ENCODE measurements at regions not wholly inside any gene's neighbourhood (a gene's known extent, or its start where the extent isn't known, plus 50 kb on each side); places are given as distances from the start of the nearest gene placed in this dataset.

DNA sequence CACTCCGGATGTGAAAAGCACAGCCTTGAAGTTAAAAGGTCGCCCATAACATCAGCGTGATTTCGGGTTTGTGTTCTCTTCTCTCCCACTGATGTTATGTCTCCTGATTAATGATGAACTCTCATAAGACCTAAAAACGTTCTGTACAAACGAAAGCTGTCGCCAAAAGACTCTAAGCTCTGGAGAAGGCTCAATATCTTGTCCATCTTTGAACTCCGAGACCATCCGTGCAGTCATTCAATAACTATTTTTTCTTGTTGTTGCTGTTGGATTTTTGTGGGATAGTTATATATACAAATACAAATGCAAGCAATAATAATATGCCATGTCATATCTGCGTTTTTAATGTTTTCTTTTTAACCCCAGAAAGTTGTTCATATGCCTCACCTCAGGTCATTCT, 291.8 kb upstream of the MARCKS start:
- Histone ChIP-seq H3K36me3 (ENCODE audit: control insufficient read depth, insufficient read depth, low read length) (no peaks in the 10 kb centered on the region), H3K27me3 (ENCODE audit: control insufficient read depth, insufficient read depth, low read length) (no peaks in the 10 kb centered on the region), H3K4me3 (ENCODE audit: low read depth, low read length) (peak overlapping the region; percentile 3)
- TF ChIP-seq, protein P1, sequence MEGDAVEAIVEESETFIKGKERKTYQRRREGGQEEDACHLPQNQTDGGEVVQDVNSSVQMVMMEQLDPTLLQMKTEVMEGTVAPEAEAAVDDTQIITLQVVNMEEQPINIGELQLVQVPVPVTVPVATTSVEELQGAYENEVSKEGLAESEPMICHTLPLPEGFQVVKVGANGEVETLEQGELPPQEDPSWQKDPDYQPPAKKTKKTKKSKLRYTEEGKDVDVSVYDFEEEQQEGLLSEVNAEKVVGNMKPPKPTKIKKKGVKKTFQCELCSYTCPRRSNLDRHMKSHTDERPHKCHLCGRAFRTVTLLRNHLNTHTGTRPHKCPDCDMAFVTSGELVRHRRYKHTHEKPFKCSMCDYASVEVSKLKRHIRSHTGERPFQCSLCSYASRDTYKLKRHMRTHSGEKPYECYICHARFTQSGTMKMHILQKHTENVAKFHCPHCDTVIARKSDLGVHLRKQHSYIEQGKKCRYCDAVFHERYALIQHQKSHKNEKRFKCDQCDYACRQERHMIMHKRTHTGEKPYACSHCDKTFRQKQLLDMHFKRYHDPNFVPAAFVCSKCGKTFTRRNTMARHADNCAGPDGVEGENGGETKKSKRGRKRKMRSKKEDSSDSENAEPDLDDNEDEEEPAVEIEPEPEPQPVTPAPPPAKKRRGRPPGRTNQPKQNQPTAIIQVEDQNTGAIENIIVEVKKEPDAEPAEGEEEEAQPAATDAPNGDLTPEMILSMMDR (IDR thresholded peaks at IDR 0.05; ENCODE audit: insufficient read depth, low read depth, low read length), result no peak
- no peak for DNase-seq (ENCODE audit: low read depth)
- ChIA-PET CTCF (no interaction called here), POLR2A (no interaction called here)

DNA sequence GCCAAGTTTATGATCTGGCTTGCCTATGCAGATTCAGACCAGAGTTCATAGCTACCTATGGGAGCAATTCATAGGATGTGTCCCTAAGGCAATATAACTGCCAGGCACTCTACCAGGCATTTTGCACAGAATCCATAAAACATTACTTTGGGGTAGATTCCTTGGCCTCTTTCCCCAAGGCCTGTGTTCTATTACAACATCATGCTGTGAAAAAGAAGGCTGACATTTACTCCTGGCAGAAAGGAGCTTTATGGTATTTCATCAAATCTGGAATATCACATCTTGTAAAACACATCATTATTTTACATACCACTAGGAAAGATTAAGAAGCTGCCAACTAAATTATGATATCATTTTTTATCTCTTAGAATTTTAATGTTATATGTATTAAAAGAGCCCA, 287.0 kb upstream of the MARCKS start:
- DNase-seq (ENCODE audit: low read depth), result no peak
- TF ChIP-seq, protein P1 (IDR thresholded peaks at IDR 0.05; ENCODE audit: insufficient read depth, low read depth, low read length), result no peak
- POLR2A ChIA-PET, result interaction anchor here (1.1 kb wide), 1 partner anchor 289 kb away, joined by 3 read pairs; no protein-coding TSS in a partner anchor
- Histone ChIP-seq H3K36me3 (ENCODE audit: control insufficient read depth, insufficient read depth, low read length) (no peaks in the 10 kb centered on the region), H3K4me3 (ENCODE audit: low read depth, low read length) (no peak overlapping the region), H3K27me3 (ENCODE audit: control insufficient read depth, insufficient read depth, low read length) (no peaks in the 10 kb centered on the region)
- CTCF ChIA-PET, result interaction anchor here (0.6 to 0.9 kb wide), 2 partner anchors 17 to 218 kb away, joined by 3 read pairs; no protein-coding TSS in a partner anchor

DNA sequence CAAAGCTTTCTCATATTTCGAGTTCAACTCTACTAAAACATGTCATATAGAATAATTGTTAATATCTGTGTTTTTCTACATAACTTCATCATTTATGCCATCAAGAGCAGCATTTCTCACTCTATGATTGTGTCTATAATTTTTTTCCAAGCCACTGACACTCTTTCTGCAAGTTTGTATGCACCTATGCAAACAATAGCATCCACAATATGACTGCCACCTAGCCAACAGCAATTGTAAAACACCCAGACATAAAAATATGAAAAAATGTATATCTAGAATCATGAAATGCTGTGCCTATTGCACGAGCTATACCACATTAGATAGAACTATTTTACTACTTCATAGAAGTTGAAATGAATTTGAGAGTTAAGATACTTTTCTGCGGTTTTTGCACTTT, 286.5 kb upstream of the MARCKS start:
- Histone ChIP-seq H3K27me3 (ENCODE audit: control insufficient read depth, insufficient read depth, low read length) (no peaks in the 10 kb centered on the region), H3K36me3 (ENCODE audit: control insufficient read depth, insufficient read depth, low read length) (no peaks in the 10 kb centered on the region), H3K4me3 (ENCODE audit: low read depth, low read length) (no peak overlapping the region)
- CTCF ChIA-PET, result interaction anchor here (0.9 kb wide), 1 partner anchor 219 kb away, joined by 3 read pairs; no protein-coding TSS in a partner anchor
- TF ChIP-seq, protein P1 (IDR thresholded peaks at IDR 0.05; ENCODE audit: insufficient read depth, low read depth, low read length), result no peak
- POLR2A ChIA-PET, result interaction anchor here (1.1 kb wide), 1 partner anchor 288 kb away, joined by 3 read pairs; no protein-coding TSS in a partner anchor
- no peak for DNase-seq (ENCODE audit: low read depth)

DNA sequence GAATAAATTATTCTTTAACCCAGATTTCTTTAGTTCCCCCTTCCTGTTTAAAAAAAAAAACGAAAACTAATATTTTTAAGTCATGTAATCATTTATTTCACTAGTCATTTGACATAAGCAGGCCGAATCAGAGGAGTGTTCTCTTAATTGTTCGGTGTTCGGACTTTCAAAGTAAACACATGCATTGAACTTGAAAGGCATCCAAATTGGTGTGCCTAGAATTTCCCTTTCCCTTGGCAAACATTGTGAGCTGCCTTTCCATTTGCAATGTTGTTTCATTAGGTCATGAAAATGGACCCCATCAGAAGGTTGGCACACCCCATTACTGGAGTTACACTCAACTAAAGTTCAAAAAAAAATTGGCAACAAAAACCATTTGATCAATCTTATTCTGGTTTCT, 283.0 kb upstream of the MARCKS start:
- Histone ChIP-seq H3K36me3 (ENCODE audit: control insufficient read depth, insufficient read depth, low read length) (no peaks in the 10 kb centered on the region), H3K27me3 (ENCODE audit: control insufficient read depth, insufficient read depth, low read length) (no peaks in the 10 kb centered on the region), H3K4me3 (ENCODE audit: low read depth, low read length) (no peak overlapping the region)
- TF ChIP-seq, protein P1 (IDR thresholded peaks at IDR 0.05; ENCODE audit: insufficient read depth, low read depth, low read length), result no peak
- no peak for DNase-seq (ENCODE audit: low read depth)
- CTCF ChIA-PET, result interaction anchor here (0.6 to 0.9 kb wide), 2 partner anchors 142 to 285 kb away, joined by 3 read pairs; no protein-coding TSS in a partner anchor
- POLR2A ChIA-PET, result no interaction called here

DNA sequence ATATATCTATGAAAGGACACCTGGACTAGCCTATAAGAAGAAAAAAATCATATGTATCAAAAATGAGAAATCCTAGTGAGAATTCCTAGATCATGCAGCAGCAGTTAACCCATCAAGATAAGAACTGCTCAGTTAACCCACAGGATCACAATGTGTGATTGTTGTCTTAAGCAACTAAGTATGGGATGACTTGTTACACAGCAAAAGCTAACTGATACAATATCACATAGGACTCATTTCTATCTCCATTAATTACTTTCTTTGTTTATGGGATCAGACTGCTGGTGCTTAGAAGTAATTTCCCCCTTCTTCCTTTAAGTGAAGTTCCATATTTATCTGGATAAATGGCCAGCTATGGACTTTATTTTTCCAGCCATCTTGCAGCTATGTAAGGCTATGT, 280.8 kb upstream of the MARCKS start:
- H3K4me3 ChIP-seq (ENCODE audit: low read depth, low read length), result no peak overlapping the region
- TF ChIP-seq, protein P1 (IDR thresholded peaks at IDR 0.05; ENCODE audit: insufficient read depth, low read depth, low read length), result no peak
- no peak for DNase-seq (ENCODE audit: low read depth)
- ChIA-PET POLR2A (no interaction called here), CTCF (no interaction called here)
- H3K27me3 ChIP-seq (ENCODE audit: control insufficient read depth, insufficient read depth, low read length), result no peaks in the 10 kb centered on the region
- no peaks in the 10 kb centered on the region for H3K36me3 ChIP-seq (ENCODE audit: control insufficient read depth, insufficient read depth, low read length)

Measured in BJ (cell line).